Ishikawa (cell line): ENCODE measurements at regions not wholly inside any gene's neighbourhood (a gene's known extent, or its start where the extent isn't known, plus 50 kb on each side); places are given as distances from the start of the nearest gene placed in this dataset.

Experiments
- CEBPB ChIP-seq: IDR thresholded peaks from 2 replicates; pipeline ENCODE4 v1.6.1; 2012
- CREB1 ChIP-seq: IDR thresholded peaks from 2 replicates; pipeline ENCODE4 v1.6.1; 2012; ENCODE audit warnings: low read depth
- EGR1 ChIP-seq: IDR thresholded peaks from 2 replicates; pipeline ENCODE4 v1.6.1; 2012
- EP300 ChIP-seq: IDR thresholded peaks from 2 replicates; pipeline ENCODE4 v1.6.1; 2012; ENCODE audit warnings: borderline replicate concordance
- FOXM1 ChIP-seq: IDR thresholded peaks from 2 replicates; pipeline ENCODE4 v1.6.1; 2012; ENCODE audit warnings: low read depth, borderline replicate concordance
- NFIC ChIP-seq: IDR thresholded peaks from 2 replicates; pipeline ENCODE4 v1.6.1; 2012
- RAD21 ChIP-seq: IDR thresholded peaks from 2 replicates; pipeline ENCODE4 v1.6.1; 2012; ENCODE audit warnings: low read depth
- TAF1 ChIP-seq: IDR thresholded peaks from 2 replicates; pipeline ENCODE4 v1.6.1; 2012; ENCODE audit warnings: low read depth, mild to moderate bottlenecking
- TCF12 ChIP-seq: IDR thresholded peaks from 2 replicates; pipeline ENCODE4 v1.6.1; 2012; ENCODE audit warnings: low read depth
- TEAD4 ChIP-seq: IDR thresholded peaks from 2 replicates; pipeline ENCODE4 v1.6.1; 2012
- YY1 ChIP-seq: IDR thresholded peaks from 2 replicates; pipeline ENCODE4 v1.6.1; 2012; ENCODE audit warnings: low read depth
- ZBTB7A ChIP-seq: IDR thresholded peaks from 2 replicates; pipeline ENCODE4 v1.6.1; 2012; ENCODE audit warnings: low read depth
- TF ChIP-seq, protein P1 (sequence below): IDR thresholded peaks from 2 replicates; pipeline ENCODE4 v1.6.1; 2012
- TF ChIP-seq, protein P2 (sequence below): IDR thresholded peaks from 2 replicates; pipeline ENCODE4 v1.6.1; 2012; ENCODE audit warnings: low read depth, mild to moderate bottlenecking
- TF ChIP-seq, protein P3 (sequence below): IDR thresholded peaks from 2 replicates; pipeline ENCODE4 v1.6.1; 2012

DNA sequence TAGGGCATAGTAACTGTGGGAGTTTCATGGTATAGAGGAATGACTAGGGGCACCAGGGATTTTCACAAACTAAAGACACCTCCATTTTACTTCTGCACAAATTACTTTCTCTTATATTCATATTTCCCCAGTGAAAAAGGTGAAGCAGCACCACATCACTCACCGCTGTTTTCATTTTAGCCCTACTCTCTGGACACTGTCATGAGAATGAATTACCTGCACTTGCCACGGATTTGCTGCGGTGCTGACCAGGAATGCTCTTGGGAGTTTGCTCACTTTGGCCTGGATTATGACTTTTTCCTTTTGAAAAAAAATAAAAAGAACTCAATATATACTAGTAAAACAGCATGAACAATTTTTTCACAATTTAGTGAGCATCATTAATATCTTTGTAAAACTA, 351.3 kb downstream of the NKX6-1 start:
- TF ChIP-seq ZBTB7A (no peak), TAF1 (no peak), TEAD4 (no peak), FOXM1 (no peak), RAD21 (no peak), TCF12 (no peak)
- TF ChIP-seq, protein P1, sequence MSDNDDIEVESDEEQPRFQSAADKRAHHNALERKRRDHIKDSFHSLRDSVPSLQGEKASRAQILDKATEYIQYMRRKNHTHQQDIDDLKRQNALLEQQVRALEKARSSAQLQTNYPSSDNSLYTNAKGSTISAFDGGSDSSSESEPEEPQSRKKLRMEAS: no peak

DNA sequence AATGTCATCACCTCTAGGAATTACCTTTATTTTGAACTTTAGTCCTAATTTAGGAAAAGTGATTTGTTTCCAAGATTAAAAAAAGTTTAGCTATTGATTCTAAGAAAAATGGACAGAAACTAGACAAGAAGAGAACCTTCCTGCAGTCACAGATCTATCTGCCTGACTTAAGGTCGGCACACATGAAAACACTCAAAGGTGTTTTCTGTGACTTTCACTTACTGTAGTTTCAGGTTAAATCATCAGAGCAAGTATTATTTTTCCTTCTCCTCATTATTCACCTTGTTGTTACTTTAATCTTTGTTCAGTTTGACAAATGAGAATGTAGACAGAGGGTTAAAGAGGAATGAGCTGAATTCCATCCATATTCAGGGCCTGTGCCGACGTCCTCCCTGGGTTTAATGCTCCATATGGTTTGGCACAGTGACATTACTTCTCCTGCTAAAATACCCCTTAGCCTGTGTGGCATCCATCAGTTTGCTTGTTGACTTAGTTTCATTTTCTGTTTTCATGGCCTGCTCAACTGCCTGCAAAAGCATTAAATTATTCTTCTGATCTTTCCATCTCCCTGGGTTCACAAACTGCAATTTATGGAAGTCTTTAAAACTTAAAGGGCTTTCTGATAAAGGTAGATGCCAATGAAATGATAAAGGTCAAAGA, 352.7 kb downstream of the NKX6-1 start:
- TF ChIP-seq CEBPB (no peak), TAF1 (no peak), FOXM1 (no peak), TCF12 (no peak), CREB1 (no peak), ZBTB7A (no peak), TEAD4 (no peak), EP300 (no peak), NFIC (no peak), RAD21 (no peak), EGR1 (no peak)
- TF ChIP-seq, protein P1: no peak
- TF ChIP-seq, protein P2, sequence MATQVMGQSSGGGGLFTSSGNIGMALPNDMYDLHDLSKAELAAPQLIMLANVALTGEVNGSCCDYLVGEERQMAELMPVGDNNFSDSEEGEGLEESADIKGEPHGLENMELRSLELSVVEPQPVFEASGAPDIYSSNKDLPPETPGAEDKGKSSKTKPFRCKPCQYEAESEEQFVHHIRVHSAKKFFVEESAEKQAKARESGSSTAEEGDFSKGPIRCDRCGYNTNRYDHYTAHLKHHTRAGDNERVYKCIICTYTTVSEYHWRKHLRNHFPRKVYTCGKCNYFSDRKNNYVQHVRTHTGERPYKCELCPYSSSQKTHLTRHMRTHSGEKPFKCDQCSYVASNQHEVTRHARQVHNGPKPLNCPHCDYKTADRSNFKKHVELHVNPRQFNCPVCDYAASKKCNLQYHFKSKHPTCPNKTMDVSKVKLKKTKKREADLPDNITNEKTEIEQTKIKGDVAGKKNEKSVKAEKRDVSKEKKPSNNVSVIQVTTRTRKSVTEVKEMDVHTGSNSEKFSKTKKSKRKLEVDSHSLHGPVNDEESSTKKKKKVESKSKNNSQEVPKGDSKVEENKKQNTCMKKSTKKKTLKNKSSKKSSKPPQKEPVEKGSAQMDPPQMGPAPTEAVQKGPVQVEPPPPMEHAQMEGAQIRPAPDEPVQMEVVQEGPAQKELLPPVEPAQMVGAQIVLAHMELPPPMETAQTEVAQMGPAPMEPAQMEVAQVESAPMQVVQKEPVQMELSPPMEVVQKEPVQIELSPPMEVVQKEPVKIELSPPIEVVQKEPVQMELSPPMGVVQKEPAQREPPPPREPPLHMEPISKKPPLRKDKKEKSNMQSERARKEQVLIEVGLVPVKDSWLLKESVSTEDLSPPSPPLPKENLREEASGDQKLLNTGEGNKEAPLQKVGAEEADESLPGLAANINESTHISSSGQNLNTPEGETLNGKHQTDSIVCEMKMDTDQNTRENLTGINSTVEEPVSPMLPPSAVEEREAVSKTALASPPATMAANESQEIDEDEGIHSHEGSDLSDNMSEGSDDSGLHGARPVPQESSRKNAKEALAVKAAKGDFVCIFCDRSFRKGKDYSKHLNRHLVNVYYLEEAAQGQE: no peak
- TF ChIP-seq, protein P3, sequence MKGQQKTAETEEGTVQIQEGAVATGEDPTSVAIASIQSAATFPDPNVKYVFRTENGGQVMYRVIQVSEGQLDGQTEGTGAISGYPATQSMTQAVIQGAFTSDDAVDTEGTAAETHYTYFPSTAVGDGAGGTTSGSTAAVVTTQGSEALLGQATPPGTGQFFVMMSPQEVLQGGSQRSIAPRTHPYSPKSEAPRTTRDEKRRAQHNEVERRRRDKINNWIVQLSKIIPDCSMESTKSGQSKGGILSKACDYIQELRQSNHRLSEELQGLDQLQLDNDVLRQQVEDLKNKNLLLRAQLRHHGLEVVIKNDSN: no peak

DNA sequence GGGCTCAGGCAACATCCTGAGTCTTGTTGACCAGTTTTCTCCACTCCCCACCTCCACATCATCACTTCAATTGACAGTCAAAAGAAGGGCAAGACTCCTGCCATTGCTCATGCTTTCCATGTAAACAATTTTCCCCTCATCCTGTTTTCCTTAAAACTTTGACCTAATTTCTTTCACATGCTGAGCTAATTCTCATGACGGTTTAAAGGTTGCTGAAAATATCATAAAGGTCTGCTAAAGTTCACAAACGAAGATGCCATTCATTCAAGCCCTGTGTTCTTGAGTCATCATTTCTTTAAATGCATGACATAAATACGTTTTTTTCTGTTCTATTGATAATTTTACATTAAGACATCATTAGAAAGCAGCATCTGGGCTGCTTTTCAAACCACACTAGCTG, 353.9 kb downstream of the NKX6-1 start:
- TF ChIP-seq ZBTB7A (no peak), RAD21 (no peak), TCF12 (no peak), YY1 (no peak), CEBPB (no peak), NFIC (no peak), TEAD4 (no peak), EP300 (no peak), CREB1 (no peak), FOXM1 (no peak), EGR1 (no peak)
- TF ChIP-seq, protein P1: no peak
- TF ChIP-seq, protein P3: no peak

DNA sequence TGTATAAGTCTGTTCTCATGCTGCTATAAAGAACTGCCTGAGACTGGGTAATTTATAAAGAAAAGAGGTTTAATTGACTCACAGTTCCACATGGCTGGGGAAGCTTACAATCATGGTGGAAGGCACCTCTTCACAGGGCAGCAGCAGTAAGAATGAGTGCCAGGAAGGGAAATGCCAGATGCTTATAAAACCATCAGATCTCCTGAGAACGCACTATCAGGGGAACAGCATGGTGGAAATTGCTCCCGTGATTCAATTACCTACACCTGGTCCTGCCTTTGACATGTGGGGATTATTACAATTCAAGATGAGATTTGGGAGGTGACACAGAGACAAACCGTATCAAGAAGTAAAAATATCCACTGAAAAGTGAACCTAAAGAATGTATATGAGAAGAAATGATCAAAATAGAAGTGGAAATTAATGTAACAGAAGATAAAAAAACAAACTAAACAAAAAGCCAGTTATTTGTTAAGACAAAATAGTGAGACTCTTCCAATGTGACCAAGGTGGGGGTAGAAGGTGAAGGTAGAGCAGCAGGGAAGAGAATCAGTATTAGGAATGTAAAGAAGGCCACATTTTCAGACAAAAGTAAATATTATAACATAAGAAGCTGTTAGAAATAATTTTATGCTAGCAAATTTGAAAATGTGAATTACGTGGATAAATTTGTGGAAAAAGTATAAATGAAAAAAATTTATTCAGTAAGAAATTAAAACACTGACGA, 372.9 kb downstream of the NKX6-1 start:
- no peak for TF ChIP-seq TAF1
- TF ChIP-seq NFIC: no peak
- TF ChIP-seq RAD21: no peak
- TF ChIP-seq, protein P2: no peak

DNA sequence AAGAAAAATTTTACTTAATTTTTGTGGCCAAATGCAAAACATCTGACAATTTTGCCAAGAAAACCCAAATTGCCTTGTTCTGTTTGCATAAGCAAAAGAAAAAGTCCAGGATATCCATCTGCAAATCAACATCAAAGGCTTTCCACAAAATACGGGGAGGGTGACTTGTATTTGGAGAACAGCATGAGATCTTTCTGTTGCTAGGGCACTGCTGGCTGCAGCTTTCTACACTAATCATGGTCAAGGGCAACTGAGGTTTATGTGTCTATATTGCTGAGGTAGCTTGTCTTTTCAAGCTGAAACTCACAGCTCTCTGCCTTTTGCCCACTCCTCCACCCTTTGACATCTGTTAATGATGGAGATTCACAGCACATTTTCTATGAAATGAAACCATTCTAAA, 389.1 kb downstream of the NKX6-1 start:
- no peak for TF ChIP-seq RAD21
- TF ChIP-seq, protein P2: no peak
